Heart left ventricle (tissue), 16 donors: ENCODE measurements at regions not wholly inside any gene's neighbourhood (a gene's known extent, or its start where the extent isn't known, plus 50 kb on each side); places are given as distances from the start of the nearest gene placed in this dataset.

Source experiments
- ATAC-seq, 4 donors: fragments of 200-7000 bp; cut with Tn5 transposase; one replicate each; pipeline ENCODE4 v1.9.1; 2020 to 2022; ENCODE audit warnings: moderate library complexity in 4 of 4, mild to moderate bottlenecking in 3 of 4, moderate number of reproducible peaks in 1 of 4
- DNase-seq, 5 donors: peaks; one replicate each; pipeline ENCODE4 v3.0.0-alpha.2; 2020
- H3K27ac ChIP-seq, 12 donors: fragments of 200-600 bp; sonication (generic) in 4 of 12; one replicate each; pipeline versions ENCODE4 v1.5.0 to v1.8.0; 2016 to 2022; ENCODE audit warnings: mild to moderate bottlenecking in 2 of 12
- H3K27me3 ChIP-seq, 9 donors: fragments of 200-600 bp; sonication (generic) in 2 of 9; one replicate each; pipeline versions ENCODE4 v1.5.1 to v1.8.0; 2016 to 2022; ENCODE audit warnings: mild to moderate bottlenecking in 3 of 9
- H3K36me3 ChIP-seq, 9 donors: fragments of 200-600 bp; sonication (generic) in 2 of 9; one replicate each; pipeline versions ENCODE4 v1.5.0 to v1.8.0; 2018 to 2022; ENCODE audit warnings: mild to moderate bottlenecking in 2 of 9
- H3K4me1 ChIP-seq, 12 donors: fragments of 200-600 bp; sonication (generic) in 4 of 12; one replicate each; pipeline versions ENCODE4 v1.5.0 to v1.8.0; 2016 to 2022; ENCODE audit warnings: mild to moderate bottlenecking in 3 of 12
- H3K4me3 ChIP-seq, 12 donors: fragments of 200-600 bp; sonication (generic) in 4 of 12; one replicate each; pipeline versions ENCODE4 v1.5.0 to v1.8.0; 2017 to 2022; ENCODE audit warnings: mild to moderate bottlenecking in 9 of 12, moderate library complexity in 4 of 12
- H3K9me3 ChIP-seq, 12 donors: fragments of 200-600 bp; sonication (generic) in 4 of 12; one replicate each; pipeline versions ENCODE4 v1.5.0 to v1.8.0; 2016 to 2022; ENCODE audit warnings: mild to moderate bottlenecking in 1 of 12
- CTCF ChIP-seq, 12 donors: fragments of 200-600 bp; sonication (generic) in 4 of 12; IDR thresholded peaks; one replicate each; pipeline versions ENCODE4 v1.5.0 to v1.8.0; 2018 to 2022; ENCODE audit warnings: antibody characterized with exemption in 12 of 12, mild to moderate bottlenecking in 5 of 12
- POLR2A ChIP-seq, 2 donors: fragments of 450-650 bp; IDR thresholded peaks; one replicate each; pipeline ENCODE4 v1.6.1; 2017; ENCODE audit warnings: antibody characterized with exemption in 2 of 2, mild to moderate bottlenecking in 2 of 2, moderate library complexity in 2 of 2
- WGBS, 4 donors: extraction: QIAGEN DNeasy Blood & Tissue Kit in 2 of 4; methylation state at CpG; one replicate each; pipeline versions ENCODE4 v1.1.5 to v1.1.7; 2013 to 2018; 5-methylcytosine and 5-hydroxymethylcytosine counted together
- intact Hi-C, 10 donors: fragments of 100-400 bp; cut with DNase I; formaldehyde crosslinking; loops; one replicate each; pipeline versions ENCODE4 v1.11.1 to v1.14.2; 2022
- donor health status: ischemic (EF 13 %, LVEDD 7.1; RV severe dilation, severe dysfunction).
- donor health status: healthy with polysubstance abuse.
- donor health status: DM: no; HTN: yes; CAD: no.
- donor health status: DM: no; HTN: no; CAD: no.
- donor health status: ischemic (EF 25% LVEDD 6.9; RV normal size, moderate dysfunction).
- donor health status: ischemic (EF 25% LVEDD 5.7; RV mildly dilated, moderate dysfunction).
- donor health status: healthy.
- donor health status: DM: yes; HTN: yes; CAD: no.
- donor health status: ischemic (EF 35%, LVEDD 5.7; RV mildly dilated, moderate dysfunction).
- donor health status: nonischemic (EF 11% LVEDD 7.7; RV severe dilation, severe dysfunction).
- donor health status: DM: yes; HTN: yes; CAD: no.
- donor health status: PGD.
- donor health status: ischemic (EF 29% LVEDD 5.4; RV normal size, mild dysfunction).
- donor health status: nonischemic (EF 23%, LVEDD 6.1; RV moderate dilation, normal function).

- Histone ChIP-seq H3K27ac (no peak overlapping the region), H3K4me3 (no peak overlapping the region), H3K36me3 (no peaks in the 10 kb centered on the region), H3K9me3 (no peaks in the 10 kb centered on the region), H3K4me1 (no peaks in the 10 kb centered on the region), H3K27me3 (no peaks in the 10 kb centered on the region)
- TF ChIP-seq POLR2A (IDR thresholded peaks at IDR 0.05) (no peak), CTCF (IDR thresholded peaks at IDR 0.05) (peak in 11 of 12 donors; percentile 21 to 55 (median 39))
- intact Hi-C loops, result loop anchor here in 6 of 10 donors (5.0 to 10.0 kb wide), 2 partner anchors 806 to 809 kb away; no protein-coding TSS in a partner anchor
- peak in 3 of 4 donors; percentile 41 to 79 (median 62) for ATAC-seq
- DNase-seq, result peak in 1 of 5 donors; percentile 6
- WGBS, 4 donors, result 22 to 29% (median 25%) methylated on average over 10 of the region's 10 CpGs
Measured at GRCh38 chr5:163695830-163696578, 190.6 kb downstream of the MAT2B start.

GRCh38 chr5:163696579-163696887, 191.1 kb downstream of the MAT2B start:
- no peak overlapping the region for H3K27ac ChIP-seq
- H3K27me3 ChIP-seq, result no peaks in the 10 kb centered on the region
- H3K36me3 ChIP-seq, result no peaks in the 10 kb centered on the region
- intact Hi-C loops, result loop anchor here in 6 of 10 donors (5.0 to 10.0 kb wide), 2 partner anchors 806 to 808 kb away; no protein-coding TSS in a partner anchor
- no peaks in the 10 kb centered on the region for H3K4me1 ChIP-seq
- TF ChIP-seq CTCF (IDR thresholded peaks at IDR 0.05) (no peak), POLR2A (IDR thresholded peaks at IDR 0.05) (no peak)
- no peaks in the 10 kb centered on the region for H3K9me3 ChIP-seq
- no peak overlapping the region for H3K4me3 ChIP-seq
- 24 to 29% (median 27%) methylated on average over 5 of the region's 5 CpGs for WGBS, 4 donors
- no peak for ATAC-seq
- DNase-seq, result no peak

GRCh38 chr5:163706053-163706771, 200.8 kb downstream of the MAT2B start:
- 36 to 51% (median 44%) methylated on average over 4 of the region's 4 CpGs for WGBS, 4 donors
- Histone ChIP-seq H3K27me3 (no peaks in the 10 kb centered on the region), H3K27ac (no peak overlapping the region), H3K4me3 (no peak overlapping the region), H3K9me3 (no peaks in the 10 kb centered on the region), H3K4me1 (no peaks in the 10 kb centered on the region), H3K36me3 (no peaks in the 10 kb centered on the region)
- ATAC-seq (no peak), DNase-seq (no peak)
- TF ChIP-seq POLR2A (IDR thresholded peaks at IDR 0.05) (no peak), CTCF (IDR thresholded peaks at IDR 0.05) (no peak)
- intact Hi-C loops, result no loop called here

GRCh38 chr5:163712011-163712410, 206.6 kb downstream of the MAT2B start:
- Histone ChIP-seq H3K4me3 (no peak overlapping the region), H3K9me3 (no peaks in the 10 kb centered on the region), H3K4me1 (no peaks in the 10 kb centered on the region), H3K36me3 (no peaks in the 10 kb centered on the region), H3K27ac (no peak overlapping the region), H3K27me3 (no peaks in the 10 kb centered on the region)
- DNase-seq (no peak), ATAC-seq (no peak)
- TF ChIP-seq CTCF (IDR thresholded peaks at IDR 0.05), result no peak
- TF ChIP-seq POLR2A (IDR thresholded peaks at IDR 0.05), result no peak
- intact Hi-C loops, result no loop called here
